ENCODE measurements at regions not wholly inside any gene's neighbourhood (a gene's known extent, or its start where the extent isn't known, plus 50 kb on each side); places are given as distances from the start of the nearest gene placed in this dataset.
"Not testable (repeated sequence)": the region's sequence is repeated elsewhere in the genome, so short reads cannot be mapped to it uniquely, and the experiment has no call there.

DNA sequence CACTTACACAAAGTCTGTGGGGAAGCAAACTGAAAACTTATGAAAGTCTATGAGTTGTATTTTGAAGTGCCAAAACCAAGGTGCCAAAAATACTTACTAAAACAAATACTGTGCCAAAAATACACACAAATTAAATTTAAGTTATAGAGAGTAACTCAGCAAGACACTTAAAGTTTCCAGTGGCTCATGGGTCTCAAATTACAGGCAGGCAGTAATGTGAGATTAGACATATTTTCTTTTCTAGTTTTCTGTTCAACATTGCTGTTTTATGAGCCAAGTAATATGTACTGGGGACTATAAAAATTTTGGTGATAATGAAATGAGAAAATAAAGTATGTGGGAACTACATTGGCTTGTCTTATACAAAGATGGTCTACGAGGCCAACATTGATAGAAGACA lies 172.2 kb upstream of the SNX2 start:
- DNase-seq: no peak

GRCh38 chr5:122605236-122605635 lies 169.6 kb upstream of the SNX2 start:
- DNase-seq: no peak

DNA sequence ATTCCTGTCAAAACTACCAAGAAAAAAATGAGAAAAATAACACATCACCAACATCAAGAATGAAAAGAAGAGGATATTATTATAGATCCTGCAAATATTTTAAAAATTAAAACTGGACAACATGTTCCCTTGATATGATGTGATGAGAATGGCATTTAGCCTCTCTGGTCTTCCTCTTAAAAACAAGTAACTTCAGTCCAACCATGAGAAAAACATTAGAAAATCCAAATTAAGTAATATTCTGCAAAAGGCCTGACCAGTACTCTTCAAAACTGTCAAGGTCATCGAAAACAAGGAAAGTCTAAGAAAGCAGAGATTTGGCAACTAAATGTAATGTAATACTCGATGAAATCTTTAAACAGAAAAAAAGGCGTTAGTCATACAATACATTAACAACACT lies 167.1 kb upstream of the SNX2 start:
- DNase-seq: no peak

- no peak for DNase-seq
Observed at GRCh38 chr5:122608222-122608621, 166.7 kb upstream of the SNX2 start.

- DNase-seq: no peak
Observed at GRCh38 chr5:122611406-122611805, 163.5 kb upstream of the SNX2 start.

- no peak for DNase-seq
Observed at GRCh38 chr5:122612901-122613300, 162.0 kb upstream of the SNX2 start.

GRCh38 chr5:122615146-122615545 lies 159.7 kb upstream of the SNX2 start:
- DNase-seq: no peak

DNA sequence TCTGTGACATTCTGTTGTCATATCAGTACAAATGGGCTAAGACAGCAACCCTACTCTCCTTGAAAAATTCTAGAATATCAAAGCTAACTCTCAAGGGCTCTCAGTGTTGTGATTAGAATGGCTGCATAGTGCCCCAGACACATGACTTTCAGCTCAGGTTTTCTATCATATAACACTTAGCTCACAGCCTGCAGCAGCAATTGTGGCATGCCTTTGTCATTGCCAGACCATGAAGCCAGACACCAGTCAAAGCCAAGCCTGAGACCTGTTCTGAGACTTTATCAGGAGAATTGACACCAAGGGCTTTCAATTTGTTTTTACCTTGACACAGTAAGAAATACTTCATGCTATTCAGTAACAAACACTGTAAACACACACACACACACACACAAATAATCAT lies 159.0 kb upstream of the SNX2 start:
- no peak for DNase-seq

DNA sequence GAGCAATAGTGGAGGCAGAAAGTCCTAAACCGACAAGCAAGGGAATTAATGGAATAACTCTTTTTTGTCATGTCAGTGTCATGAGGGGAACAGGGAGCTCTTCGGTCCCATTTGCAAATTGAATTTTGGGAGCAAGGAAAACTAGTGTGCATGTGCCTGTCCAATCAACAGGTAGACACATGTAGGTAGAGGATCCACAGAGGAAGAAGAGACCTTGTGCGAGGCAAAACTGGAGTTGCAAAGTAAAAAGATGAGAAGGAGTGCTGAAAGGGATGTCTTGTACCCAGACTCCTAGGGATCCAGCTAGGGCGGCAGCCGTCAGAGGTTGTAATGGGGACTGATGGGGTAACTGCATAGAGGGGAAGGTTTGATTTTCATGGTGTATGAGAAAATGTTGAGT lies 156.8 kb upstream of the SNX2 start:
- DNase-seq: not testable (repeated sequence)

- not testable (repeated sequence) for DNase-seq
Observed at GRCh38 chr5:122620768-122621167, 154.1 kb upstream of the SNX2 start.

DNA sequence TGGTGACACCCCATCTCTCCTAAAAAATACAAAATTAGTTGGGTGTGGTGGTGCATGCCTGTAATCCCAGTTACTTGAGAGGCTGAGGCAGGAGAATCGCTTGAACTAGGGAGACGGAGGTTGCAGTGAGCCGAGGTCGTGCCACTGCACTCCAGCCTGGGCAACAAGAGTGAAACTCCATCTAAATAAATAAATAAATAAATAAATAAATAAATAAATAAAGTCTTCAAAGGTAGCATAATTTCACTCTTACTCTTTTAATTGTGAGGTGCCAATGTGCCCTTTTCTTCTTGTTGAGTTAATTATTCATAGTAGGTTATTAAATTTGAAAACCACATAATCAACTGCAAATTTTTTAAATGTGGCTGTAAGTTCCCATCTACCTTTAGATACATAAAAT lies 146.2 kb upstream of the SNX2 start:
- DNase-seq: not testable (repeated sequence)

- no peak for DNase-seq
Observed at GRCh38 chr5:122629121-122629677, 145.7 kb upstream of the SNX2 start.

- DNase-seq: no peak
Observed at GRCh38 chr5:122638581-122638980, 136.3 kb upstream of the SNX2 start.

DNA sequence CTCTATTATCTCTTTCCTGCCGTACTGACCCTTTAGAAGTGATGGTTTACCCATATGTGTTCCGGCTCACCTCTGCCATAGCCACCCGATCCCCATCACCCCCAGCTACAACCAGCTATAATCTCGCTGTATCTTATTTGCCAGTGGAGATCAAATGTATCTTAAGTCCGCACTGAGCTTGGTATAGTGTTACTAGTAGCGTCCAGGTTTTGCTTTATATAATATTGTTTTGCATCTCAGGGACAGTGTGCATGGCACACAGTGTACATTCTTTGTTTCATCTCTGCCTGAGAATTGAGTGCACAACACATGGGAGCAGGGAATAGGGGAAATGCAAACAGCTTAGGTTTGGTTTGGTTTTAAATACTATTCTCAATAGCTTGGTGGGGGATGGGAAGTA lies 135.8 kb upstream of the SNX2 start:
- no peak for DNase-seq

- no peak for DNase-seq
Observed at GRCh38 chr5:122639864-122640263, 135.0 kb upstream of the SNX2 start.

DNA sequence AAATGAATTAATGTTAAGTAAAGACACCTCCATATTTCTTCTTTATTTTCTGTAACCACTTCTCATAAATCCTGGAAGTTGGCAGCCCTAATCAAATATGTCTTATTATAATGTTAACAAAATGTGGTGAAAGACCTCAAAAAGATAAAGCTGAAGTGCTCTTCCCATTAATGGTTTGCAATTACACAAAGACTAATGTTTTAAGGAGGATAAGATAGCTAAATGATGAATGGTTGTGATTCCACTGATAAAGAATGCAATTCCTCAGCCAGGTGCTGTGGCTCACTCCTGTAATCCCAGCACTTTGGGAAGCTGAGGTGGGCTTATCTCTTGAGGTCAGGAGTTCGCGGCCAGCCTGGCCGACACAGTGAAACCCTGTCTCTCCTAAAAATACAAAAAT lies 125.8 kb upstream of the SNX2 start:
- DNase-seq: no peak

- no peak for DNase-seq
Observed at GRCh38 chr5:122653087-122654017, 121.5 kb upstream of the SNX2 start.

DNA sequence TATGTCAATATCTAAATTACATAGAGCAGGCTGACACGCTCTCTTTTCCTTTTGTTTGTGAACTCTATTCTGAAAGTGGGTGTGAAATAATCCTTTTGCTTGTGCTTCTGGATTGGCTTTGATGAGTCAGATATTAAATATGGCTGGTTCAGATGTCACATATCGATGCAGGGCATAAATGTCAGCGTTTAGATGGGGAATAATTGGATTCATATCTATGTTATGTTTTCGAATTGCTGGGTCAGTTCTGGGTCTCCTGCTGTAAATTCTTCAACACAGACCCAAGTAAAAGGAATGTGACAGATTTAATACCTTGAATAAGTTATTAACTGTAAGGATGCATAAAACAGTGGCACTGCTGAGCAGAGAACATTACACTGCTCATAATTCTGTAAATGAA lies 118.7 kb upstream of the SNX2 start:
- no peak for DNase-seq

DNA sequence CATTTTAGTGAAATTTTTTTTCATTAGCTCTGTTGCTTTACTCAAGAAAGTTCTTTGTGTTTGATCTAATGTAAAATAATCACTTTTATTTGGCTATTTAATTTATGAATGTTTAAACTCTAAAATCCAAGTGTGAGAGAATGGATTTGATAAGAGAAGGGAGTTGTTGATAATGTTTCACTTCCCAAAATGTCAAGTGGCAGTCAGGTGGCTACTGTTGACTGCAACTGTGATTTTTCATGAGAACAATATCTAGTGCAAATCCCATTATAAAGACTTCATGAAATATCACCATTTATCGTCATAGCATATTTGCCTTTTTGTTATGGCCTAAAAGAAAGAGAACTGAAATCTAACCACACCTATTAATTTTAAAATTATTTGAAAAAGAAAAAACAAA lies 118.3 kb upstream of the SNX2 start:
- no peak for DNase-seq

- DNase-seq: no peak
Observed at GRCh38 chr5:122661496-122662180, 113.2 kb upstream of the SNX2 start.

GRCh38 chr5:122665051-122665450 lies 109.8 kb upstream of the SNX2 start:
- no peak for DNase-seq

DNA sequence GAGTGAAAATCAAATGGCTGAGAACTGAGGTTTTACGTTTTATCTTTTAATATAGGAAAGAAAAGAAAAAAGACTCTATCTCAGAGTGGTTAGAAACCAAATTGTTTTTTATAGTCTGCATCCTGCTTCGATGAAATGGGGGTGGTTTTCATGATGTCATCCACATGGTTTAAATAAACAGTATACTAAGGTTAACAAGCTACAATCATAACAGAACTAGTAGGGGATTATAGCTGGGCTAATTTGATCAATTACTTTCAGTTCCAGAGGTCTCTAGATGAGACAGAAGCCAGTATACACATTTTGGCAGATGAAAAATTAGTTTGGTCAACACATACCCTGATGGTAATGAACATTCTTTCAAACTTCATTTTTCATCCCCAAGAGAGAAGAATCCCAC lies 106.3 kb upstream of the SNX2 start:
- no peak for DNase-seq

DNA sequence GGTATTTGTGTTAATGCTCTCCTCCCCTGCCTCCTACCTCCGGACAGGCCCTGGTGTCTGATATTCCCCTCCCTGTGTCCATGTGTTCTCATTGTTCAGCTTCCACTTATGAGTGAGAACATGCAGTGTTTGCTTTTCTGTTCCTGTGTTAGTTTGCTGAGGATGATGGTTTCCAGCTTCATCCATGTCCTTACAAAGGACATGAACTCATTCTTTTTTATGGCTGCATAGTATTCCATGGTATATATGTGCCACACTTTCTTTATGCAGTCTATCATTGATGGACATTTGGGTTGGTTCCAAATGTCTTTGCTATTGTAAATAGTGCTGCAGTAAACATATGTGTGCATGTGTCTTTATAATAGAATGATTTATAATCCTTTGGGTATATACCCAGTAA lies 105.2 kb upstream of the SNX2 start:
- DNase-seq: not testable (repeated sequence)

DNA sequence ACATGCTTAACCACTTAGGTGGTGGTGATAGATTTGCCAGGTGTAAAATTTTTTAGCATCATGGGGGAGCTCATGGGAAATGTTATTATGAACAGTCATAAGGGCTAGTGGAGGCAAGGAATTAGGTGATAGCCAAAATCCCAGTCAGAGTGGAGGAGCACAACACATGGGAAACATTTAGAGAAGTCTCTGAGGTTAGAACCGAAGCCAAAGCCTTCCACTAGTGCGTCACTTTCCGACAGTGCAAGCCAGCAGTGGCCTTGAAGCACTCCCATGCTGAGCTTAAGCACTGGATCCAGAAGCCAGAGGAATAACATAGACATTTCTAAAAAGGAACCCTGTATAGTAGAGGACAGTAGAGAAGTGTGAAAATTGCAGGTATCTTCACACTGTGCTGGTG lies 101.5 kb upstream of the SNX2 start:
- DNase-seq: no peak
